NT2/D1 (cell line): ENCODE measurements at regions not wholly inside any gene's neighbourhood (a gene's known extent, or its start where the extent isn't known, plus 50 kb on each side); places are given as distances from the start of the nearest gene placed in this dataset.

Experiments used
- DNase-seq: peaks from one replicate; pipeline ENCODE4 v3.0.0-alpha.2; 2011; ENCODE audit warnings: low read depth, low spot score
- H3K27me3 ChIP-seq: 2 replicates; pipeline ENCODE4 v1.6.0; 2011; ENCODE audit warnings: mild to moderate bottlenecking; ENCODE audit not compliant: insufficient read length, insufficient read depth
- H3K36me3 ChIP-seq: 2 replicates; pipeline ENCODE4 v1.6.1; 2011; ENCODE audit warnings: mild to moderate bottlenecking, low read length, mixed read lengths; ENCODE audit not compliant: insufficient read depth, insufficient read length
- H3K4me1 ChIP-seq: 2 replicates; pipeline ENCODE4 v1.5.1; 2011; ENCODE audit not compliant: insufficient read depth, insufficient read length
- H3K4me3 ChIP-seq: 2 replicates; pipeline ENCODE4 v1.5.1; 2011; ENCODE audit warnings: low read depth; ENCODE audit not compliant: insufficient read length
- H3K9ac ChIP-seq: 2 replicates; pipeline ENCODE4 v1.6.0; 2011; ENCODE audit warnings: low read depth; ENCODE audit not compliant: insufficient read length
- H3K9me3 ChIP-seq: 2 replicates; pipeline ENCODE4 v1.5.1; 2011; ENCODE audit warnings: mild to moderate bottlenecking, low read length; ENCODE audit not compliant: insufficient read depth
- SUZ12 ChIP-seq: IDR thresholded peaks from 2 replicates; pipeline ENCODE4 v1.6.1; 2011; ENCODE audit not compliant: insufficient read length, insufficient read depth; ENCODE audit errors: extremely low read depth
- YY1 ChIP-seq: IDR thresholded peaks from 2 replicates; pipeline ENCODE4 v1.6.1; 2011; ENCODE audit not compliant: insufficient read length, insufficient read depth
- ZNF274 ChIP-seq: IDR thresholded peaks from 2 replicates; pipeline ENCODE4 v1.6.1; 2011; ENCODE audit warnings: mild to moderate bottlenecking, low read depth, low read length

GRCh38 chr5:133846478-133847226 is 121.8 kb downstream of the C5orf15 start:
- Histone ChIP-seq H3K4me3 (no peak overlapping the region), H3K4me1 (peaks cover 5% of the 10 kb centered on the region), H3K27me3 (no peaks in the 10 kb centered on the region), H3K9me3 (no peaks in the 10 kb centered on the region), H3K9ac (no peak overlapping the region), H3K36me3 (no peaks in the 10 kb centered on the region)
- TF ChIP-seq SUZ12 = no peak
- TF ChIP-seq ZNF274 = no peak
- TF ChIP-seq YY1 = no peak
- no peak for DNase-seq

DNA sequence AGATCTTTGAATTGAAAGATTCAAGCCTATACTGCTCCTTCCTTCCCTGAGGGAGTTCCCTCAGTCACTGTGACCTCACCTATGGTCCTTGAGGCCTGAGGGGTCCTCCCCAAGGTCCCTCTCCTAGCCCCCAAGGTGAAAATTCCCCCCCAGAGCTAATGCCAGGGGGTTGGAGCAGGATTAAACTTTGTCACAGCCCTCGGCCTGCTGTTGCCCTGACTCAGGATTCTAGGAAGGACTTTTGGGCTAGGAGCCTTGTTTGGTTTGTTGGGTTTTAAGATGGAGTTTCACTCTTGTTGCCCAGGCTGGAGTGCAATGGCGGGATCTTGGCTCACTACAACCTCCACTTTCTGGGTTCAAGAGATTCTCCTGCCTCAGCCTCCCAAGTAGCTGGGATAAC is 123.2 kb downstream of the C5orf15 start:
- TF ChIP-seq ZNF274 (no peak), SUZ12 (no peak), YY1 (no peak)
- H3K9me3 ChIP-seq = no peaks in the 10 kb centered on the region
- no peak for DNase-seq

GRCh38 chr5:133844836-133845235 is 123.6 kb downstream of the C5orf15 start:
- Histone ChIP-seq H3K9me3 (no peaks in the 10 kb centered on the region), H3K27me3 (no peaks in the 10 kb centered on the region), H3K9ac (no peak overlapping the region), H3K4me3 (no peak overlapping the region), H3K36me3 (no peaks in the 10 kb centered on the region), H3K4me1 (peaks cover 5% of the 10 kb centered on the region)
- DNase-seq = no peak
- TF ChIP-seq SUZ12 (no peak), ZNF274 (no peak), YY1 (no peak)

More for the DNA sequence above, 123.2 kb downstream of the C5orf15 start:
- Histone ChIP-seq H3K27me3 (no peaks in the 10 kb centered on the region), H3K4me1 (peaks cover 5% of the 10 kb centered on the region), H3K36me3 (no peaks in the 10 kb centered on the region), H3K4me3 (no peak overlapping the region), H3K9ac (no peak overlapping the region)

- no peak overlapping the region for H3K4me3 ChIP-seq
- H3K36me3 ChIP-seq = no peaks in the 10 kb centered on the region
- no peaks in the 10 kb centered on the region for H3K27me3 ChIP-seq
- TF ChIP-seq ZNF274 (no peak), YY1 (no peak), SUZ12 (no peak)
- H3K9me3 ChIP-seq = no peaks in the 10 kb centered on the region
- peaks cover 5% of the 10 kb centered on the region for H3K4me1 ChIP-seq
- no peak for DNase-seq
- H3K9ac ChIP-seq = no peak overlapping the region
Measured at GRCh38 chr5:133843911-133844310, 124.5 kb downstream of the C5orf15 start.

DNA sequence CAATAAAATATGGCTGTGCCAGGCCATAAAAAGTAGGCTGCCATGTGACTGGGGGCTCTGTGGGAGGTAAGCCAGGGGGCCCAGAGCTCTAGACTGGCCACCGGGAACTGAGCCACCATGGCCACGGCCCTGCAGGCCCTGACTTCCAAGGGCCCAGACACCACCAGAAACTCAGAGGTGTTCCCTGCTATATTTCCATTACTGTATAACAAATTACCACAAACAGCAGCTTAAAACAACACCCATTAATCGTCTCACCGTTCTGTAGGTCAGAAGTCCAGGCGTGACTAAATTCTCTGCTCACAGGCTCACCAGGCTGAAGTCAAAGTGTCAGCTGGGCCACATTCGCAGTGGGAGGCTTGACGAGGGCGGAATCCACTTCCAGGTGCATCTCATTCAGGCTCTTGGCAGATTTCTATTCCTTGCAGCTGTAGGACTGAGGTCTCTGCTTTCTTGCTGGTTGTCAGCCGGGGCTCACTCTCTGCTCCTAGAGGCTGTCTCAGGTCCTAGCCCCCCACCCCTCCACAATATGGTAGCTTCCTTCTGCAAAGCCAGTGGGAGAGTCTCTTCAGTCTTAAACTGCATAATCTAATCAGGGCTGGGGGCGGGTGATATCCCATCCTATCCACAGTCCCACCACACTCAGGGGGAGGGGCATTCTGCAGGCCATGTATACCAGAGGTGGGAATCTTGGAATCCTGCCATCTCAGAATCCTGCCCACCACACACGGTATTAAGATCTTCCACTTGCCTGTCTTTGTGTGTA is 125.4 kb downstream of the C5orf15 start:
- Histone ChIP-seq H3K4me1 (peaks cover 5% of the 10 kb centered on the region), H3K27me3 (no peaks in the 10 kb centered on the region), H3K9me3 (no peaks in the 10 kb centered on the region), H3K9ac (no peak overlapping the region), H3K4me3 (no peak overlapping the region), H3K36me3 (no peaks in the 10 kb centered on the region)
- no peak for TF ChIP-seq SUZ12
- no peak for TF ChIP-seq YY1
- no peak for TF ChIP-seq ZNF274
- no peak for DNase-seq

DNA sequence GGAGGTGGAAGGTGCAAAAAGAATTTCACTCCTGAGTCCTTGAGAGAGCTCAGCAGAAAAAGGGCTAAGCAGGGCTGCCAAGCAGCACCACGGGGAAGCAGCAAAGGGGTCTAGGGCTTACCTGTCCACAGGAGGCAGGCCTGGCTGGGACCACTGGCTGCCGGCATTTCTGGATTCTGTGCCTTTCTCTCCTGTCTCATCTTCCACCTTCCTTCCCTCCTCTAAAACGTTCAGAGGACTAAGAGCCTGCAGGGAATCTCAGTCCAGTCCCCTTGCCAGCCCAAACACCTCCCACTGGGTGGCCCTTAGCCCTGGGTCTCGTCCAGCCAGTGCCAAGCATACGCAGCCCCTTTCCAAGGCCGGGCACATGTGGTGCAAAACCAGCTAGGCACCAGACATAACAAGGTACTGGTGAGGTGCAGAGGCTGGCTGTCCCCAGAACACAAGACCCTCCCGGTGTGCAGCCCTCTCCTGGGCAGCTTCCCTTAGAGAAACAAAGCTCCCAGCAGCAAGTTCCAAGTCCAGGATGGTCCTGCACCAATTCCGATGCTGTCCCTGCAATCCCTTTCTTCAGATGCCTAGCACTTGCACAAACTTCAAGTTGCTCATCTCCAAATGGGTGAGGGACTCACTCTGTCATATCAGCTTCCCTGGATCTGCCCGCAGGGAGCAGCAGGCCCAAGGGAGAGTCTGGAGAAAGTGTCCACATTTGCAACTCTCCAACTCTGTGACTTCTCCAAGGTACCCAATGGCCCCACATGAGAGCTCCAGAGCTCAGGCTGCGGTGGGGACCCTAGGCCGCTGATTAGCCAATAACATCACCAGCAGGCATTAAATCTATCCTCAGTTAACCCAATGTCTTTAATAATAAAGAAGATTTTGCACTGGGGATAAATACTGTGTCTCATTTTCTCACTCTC is 126.3 kb downstream of the C5orf15 start:
- DNase-seq = no peak

More for the DNA sequence above, 126.3 kb downstream of the C5orf15 start:
- H3K9me3 ChIP-seq = no peaks in the 10 kb centered on the region
- H3K36me3 ChIP-seq = no peaks in the 10 kb centered on the region
- peaks cover 5% of the 10 kb centered on the region for H3K4me1 ChIP-seq
- TF ChIP-seq SUZ12 (no peak), YY1 (no peak), ZNF274 (no peak)
- H3K4me3 ChIP-seq = no peak overlapping the region
- no peaks in the 10 kb centered on the region for H3K27me3 ChIP-seq
- no peak overlapping the region for H3K9ac ChIP-seq
